GM23338 (cell line): ENCODE measurements at regions not wholly inside any gene's neighbourhood (a gene's known extent, or its start where the extent isn't known, plus 50 kb on each side); places are given as distances from the start of the nearest gene placed in this dataset.

Source experiments
- ATAC-seq: fragments of 200-7000 bp; cut with Tn5 transposase; 3 replicates; pipeline ENCODE4 v1.9.1; 2020
- DNase-seq: peaks from one replicate; pipeline ENCODE4 v3.0.0-alpha.2; 2015; ENCODE audit warnings: low spot score
- H2AFZ ChIP-seq: fragments of 200-600 bp; sonication (generic); 2 replicates; pipeline ENCODE4 v1.8.0; 2016; ENCODE audit warnings: antibody characterized with exemption, mild to moderate bottlenecking, moderate library complexity
- H3F3A ChIP-seq: fragments of 200-600 bp; sonication (generic); replicated peaks from 2 replicates; pipeline ENCODE4 v1.8.0; 2017; ENCODE audit warnings: antibody characterized with exemption, mixed run types, low read depth
- H3K27ac ChIP-seq: fragments of 200-600 bp; sonication (generic); 2 replicates; pipeline ENCODE4 v1.6.1; 2016; ENCODE audit warnings: low read depth
- H3K27me3 ChIP-seq: fragments of 200-600 bp; sonication (generic); 2 replicates; pipeline ENCODE4 v1.8.0; 2016; ENCODE audit warnings: mild to moderate bottlenecking, mixed run types, moderate library complexity; ENCODE audit not compliant: insufficient read depth
- H3K36me3 ChIP-seq: fragments of 200-600 bp; sonication (generic); 2 replicates; pipeline ENCODE4 v1.8.0; 2016; ENCODE audit warnings: mild to moderate bottlenecking; ENCODE audit not compliant: insufficient read depth
- H3K4me1 ChIP-seq: fragments of 200-600 bp; sonication (generic); 2 replicates; pipeline ENCODE4 v1.8.0; 2016; ENCODE audit warnings: mild to moderate bottlenecking, moderate library complexity; ENCODE audit not compliant: insufficient read depth
- H3K4me2 ChIP-seq: fragments of 200-600 bp; sonication (generic); 2 replicates; pipeline ENCODE4 v1.7.1; 2017; ENCODE audit warnings: mixed run types
- H3K4me3 ChIP-seq: fragments of 200-600 bp; sonication (generic); 2 replicates; pipeline ENCODE4 v1.6.1; 2016; ENCODE audit warnings: mixed run types
- H3K79me2 ChIP-seq: fragments of 200-600 bp; sonication (generic); replicated peaks from 2 replicates; pipeline ENCODE4 v1.8.0; 2017; ENCODE audit warnings: mild to moderate bottlenecking; ENCODE audit not compliant: insufficient read depth
- H3K9me2 ChIP-seq: fragments of 200-600 bp; sonication (generic); 2 replicates; pipeline ENCODE4 v1.8.0; 2017; ENCODE audit not compliant: insufficient read depth
- H4K20me1 ChIP-seq: fragments of 200-600 bp; sonication (generic); replicated peaks from 2 replicates; pipeline ENCODE4 v1.8.0; 2017; ENCODE audit warnings: mild to moderate bottlenecking; ENCODE audit not compliant: insufficient read depth
- H3K27ac Mint-ChIP-seq: 2 replicates; pipeline ENCODE4 v1.8.0; 2020; ENCODE audit warnings: inconsistent platforms, mild to moderate bottlenecking, moderate library complexity, mixed read lengths
- H3K27me3 Mint-ChIP-seq: 3 replicates; pipeline ENCODE4 v1.8.0; 2022; ENCODE audit warnings: low read depth, mild to moderate bottlenecking, moderate library complexity, mixed read lengths, inconsistent platforms; ENCODE audit not compliant: insufficient read depth, poor library complexity
- H3K36me3 Mint-ChIP-seq: 3 replicates; pipeline ENCODE4 v1.8.0; 2021; ENCODE audit warnings: low read depth, mild to moderate bottlenecking, inconsistent platforms, moderate library complexity, mixed read lengths
- H3K4me1 Mint-ChIP-seq: 3 replicates; pipeline ENCODE4 v1.8.0; 2020; ENCODE audit warnings: mild to moderate bottlenecking, inconsistent platforms, mixed read lengths
- H3K4me3 Mint-ChIP-seq: 3 replicates; pipeline ENCODE4 v1.8.0; 2021; ENCODE audit warnings: moderate library complexity, mild to moderate bottlenecking, inconsistent platforms, mixed read lengths
- H3K9me3 Mint-ChIP-seq: 3 replicates; pipeline ENCODE4 v1.8.0; 2020; ENCODE audit warnings: moderate library complexity, mild to moderate bottlenecking, inconsistent platforms, mixed read lengths
- CREB1 ChIP-seq: fragments of 250-450 bp; sonication (Bioruptor Pico); IDR thresholded peaks from 2 replicates; pipeline ENCODE4 v1.5.0; 2020; ENCODE audit warnings: low read depth, mild to moderate bottlenecking, moderate library complexity
- CTCF ChIP-seq, 2 experiments: fragments of 200-600 bp in 1 of 2; sonication (generic) in 1 of 2; conservative IDR thresholded peaks; 2 replicates each; pipeline versions ENCODE4 v1.5.1 to v1.6.1; 2016 to 2017; ENCODE audit warnings: antibody characterized with exemption in 2 of 2, low read depth in 2 of 2, mild to moderate bottlenecking in 2 of 2, moderate library complexity in 1 of 2
- EZH2 ChIP-seq: fragments of 200-600 bp; sonication (generic); IDR thresholded peaks from one replicate; pipeline ENCODE4 v1.8.0; 2017; ENCODE audit warnings: antibody characterized with exemption, mild to moderate bottlenecking, low read depth; ENCODE audit not compliant: unreplicated experiment
- POLR2AphosphoS5 ChIP-seq: IDR thresholded peaks from 2 replicates; pipeline ENCODE4 v1.6.1; 2016; ENCODE audit warnings: antibody characterized with exemption, low read depth
- ZNF114 ChIP-seq: fragments of 250-450 bp; sonication (Bioruptor Pico); IDR thresholded peaks from 2 replicates; pipeline ENCODE4 v1.5.0; 2020; ENCODE audit warnings: mild to moderate bottlenecking, moderate library complexity
- ZNF462 ChIP-seq: fragments of 250-450 bp; sonication (Bioruptor Pico); IDR thresholded peaks from 2 replicates; pipeline ENCODE4 v1.5.0; 2020; ENCODE audit warnings: mild to moderate bottlenecking, moderate library complexity
- TF ChIP-seq, protein P1 (sequence below): IDR thresholded peaks from 2 replicates; pipeline ENCODE4 v1.6.1; 2016; ENCODE audit warnings: antibody characterized with exemption
- TF ChIP-seq, protein P2 (sequence below): IDR thresholded peaks from one replicate; pipeline ENCODE4 v1.6.1; 2018; ENCODE audit warnings: antibody characterized with exemption; ENCODE audit not compliant: unreplicated experiment

GRCh38 chr6:86016567-86016966 is 373.9 kb upstream of the SYNCRIP start:
- Mint-ChIP-seq H3K9me3 (peaks cover 2% of the 10 kb centered on the region; the same call in 2 of the 3 replicates), H3K27ac (peak overlapping the region; percentile 19; the same call in 1 of the 2 replicates)
- DNase-seq, result no peak

More at GRCh38 chr6:86016567-86016966, 373.9 kb upstream of the SYNCRIP start:
- no peaks in the 10 kb centered on the region for H3K4me1 Mint-ChIP-seq
- no peaks in the 10 kb centered on the region for H3K27me3 Mint-ChIP-seq
- no peak overlapping the region for H3K4me3 Mint-ChIP-seq
- H3K9me2 ChIP-seq, result no peaks in the 10 kb centered on the region
- H2AFZ ChIP-seq, result peak overlapping the region; percentile 70
- H4K20me1 ChIP-seq, result no peaks in the 10 kb centered on the region
- TF ChIP-seq, protein P1, sequence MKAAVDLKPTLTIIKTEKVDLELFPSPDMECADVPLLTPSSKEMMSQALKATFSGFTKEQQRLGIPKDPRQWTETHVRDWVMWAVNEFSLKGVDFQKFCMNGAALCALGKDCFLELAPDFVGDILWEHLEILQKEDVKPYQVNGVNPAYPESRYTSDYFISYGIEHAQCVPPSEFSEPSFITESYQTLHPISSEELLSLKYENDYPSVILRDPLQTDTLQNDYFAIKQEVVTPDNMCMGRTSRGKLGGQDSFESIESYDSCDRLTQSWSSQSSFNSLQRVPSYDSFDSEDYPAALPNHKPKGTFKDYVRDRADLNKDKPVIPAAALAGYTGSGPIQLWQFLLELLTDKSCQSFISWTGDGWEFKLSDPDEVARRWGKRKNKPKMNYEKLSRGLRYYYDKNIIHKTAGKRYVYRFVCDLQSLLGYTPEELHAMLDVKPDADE, result no peak
- TF ChIP-seq CREB1 (no peak), ZNF114 (CRISPR knock-in tag) (no peak), CTCF (conservative IDR thresholded peaks at IDR 0.05; ENCODE audit: low read depth in 2 of 2) (no peak), ZNF462 (no peak), POLR2AphosphoS5 (no peak), EZH2 (no peak)
- TF ChIP-seq, protein P2, sequence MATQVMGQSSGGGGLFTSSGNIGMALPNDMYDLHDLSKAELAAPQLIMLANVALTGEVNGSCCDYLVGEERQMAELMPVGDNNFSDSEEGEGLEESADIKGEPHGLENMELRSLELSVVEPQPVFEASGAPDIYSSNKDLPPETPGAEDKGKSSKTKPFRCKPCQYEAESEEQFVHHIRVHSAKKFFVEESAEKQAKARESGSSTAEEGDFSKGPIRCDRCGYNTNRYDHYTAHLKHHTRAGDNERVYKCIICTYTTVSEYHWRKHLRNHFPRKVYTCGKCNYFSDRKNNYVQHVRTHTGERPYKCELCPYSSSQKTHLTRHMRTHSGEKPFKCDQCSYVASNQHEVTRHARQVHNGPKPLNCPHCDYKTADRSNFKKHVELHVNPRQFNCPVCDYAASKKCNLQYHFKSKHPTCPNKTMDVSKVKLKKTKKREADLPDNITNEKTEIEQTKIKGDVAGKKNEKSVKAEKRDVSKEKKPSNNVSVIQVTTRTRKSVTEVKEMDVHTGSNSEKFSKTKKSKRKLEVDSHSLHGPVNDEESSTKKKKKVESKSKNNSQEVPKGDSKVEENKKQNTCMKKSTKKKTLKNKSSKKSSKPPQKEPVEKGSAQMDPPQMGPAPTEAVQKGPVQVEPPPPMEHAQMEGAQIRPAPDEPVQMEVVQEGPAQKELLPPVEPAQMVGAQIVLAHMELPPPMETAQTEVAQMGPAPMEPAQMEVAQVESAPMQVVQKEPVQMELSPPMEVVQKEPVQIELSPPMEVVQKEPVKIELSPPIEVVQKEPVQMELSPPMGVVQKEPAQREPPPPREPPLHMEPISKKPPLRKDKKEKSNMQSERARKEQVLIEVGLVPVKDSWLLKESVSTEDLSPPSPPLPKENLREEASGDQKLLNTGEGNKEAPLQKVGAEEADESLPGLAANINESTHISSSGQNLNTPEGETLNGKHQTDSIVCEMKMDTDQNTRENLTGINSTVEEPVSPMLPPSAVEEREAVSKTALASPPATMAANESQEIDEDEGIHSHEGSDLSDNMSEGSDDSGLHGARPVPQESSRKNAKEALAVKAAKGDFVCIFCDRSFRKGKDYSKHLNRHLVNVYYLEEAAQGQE, result no peak
- no peaks in the 10 kb centered on the region for H3K4me1 ChIP-seq
- peak; percentile 62; the same call in 2 of the 3 replicates for ATAC-seq
- H3K27me3 ChIP-seq, result no peaks in the 10 kb centered on the region
- no peaks in the 10 kb centered on the region for H3F3A ChIP-seq
- no peaks in the 10 kb centered on the region; the same call in 2 of the 3 replicates for H3K36me3 Mint-ChIP-seq
- no peak overlapping the region for H3K4me2 ChIP-seq
- no peaks in the 10 kb centered on the region for H3K79me2 ChIP-seq
- no peak overlapping the region for H3K4me3 ChIP-seq
- no peaks in the 10 kb centered on the region for H3K36me3 ChIP-seq
- H3K27ac ChIP-seq, result no peak overlapping the region
